Brain microvascular endothelial cell (primary cell): ENCODE measurements at regions not wholly inside any gene's neighbourhood (a gene's known extent, or its start where the extent isn't known, plus 50 kb on each side); places are given as distances from the start of the nearest gene placed in this dataset.

Source experiments
- DNase-seq: peaks from one replicate; pipeline ENCODE4 v3.0.0-alpha.2; 2020
- H3K27ac ChIP-seq: fragments of 250-450 bp; sonication (Bioruptor Pico); 2 replicates; pipeline ENCODE4 v1.5.1; 2020; ENCODE audit warnings: mild to moderate bottlenecking, moderate library complexity
- H3K27me3 ChIP-seq: fragments of 250-450 bp; sonication (Bioruptor Pico); replicated peaks from 2 replicates; pipeline ENCODE4 v1.5.1; 2020; ENCODE audit warnings: mild to moderate bottlenecking
- H3K36me3 ChIP-seq: fragments of 250-450 bp; sonication (Bioruptor Pico); replicated peaks from 2 replicates; pipeline ENCODE4 v1.5.1; 2020; ENCODE audit warnings: mild to moderate bottlenecking
- H3K4me3 ChIP-seq: 2 replicates; pipeline ENCODE4 v1.5.1; 2011; ENCODE audit warnings: low read depth, mild to moderate bottlenecking, control low read depth, low read length, moderate library complexity
- in situ Hi-C: cut with HindIII; loops from 2 replicates; pipeline ENCODE4 v1.10.0; 2017; ENCODE audit warnings: low sequenced_read_pairs, low pct_ligation_motif_present
- TF ChIP-seq, protein P1 (sequence below): IDR thresholded peaks from 2 replicates; pipeline ENCODE4 v1.5.1; 2011; ENCODE audit warnings: low read depth, mild to moderate bottlenecking, moderate library complexity, low read length, control low read depth, inconsistent platforms; ENCODE audit errors: missing control alignments

DNA sequence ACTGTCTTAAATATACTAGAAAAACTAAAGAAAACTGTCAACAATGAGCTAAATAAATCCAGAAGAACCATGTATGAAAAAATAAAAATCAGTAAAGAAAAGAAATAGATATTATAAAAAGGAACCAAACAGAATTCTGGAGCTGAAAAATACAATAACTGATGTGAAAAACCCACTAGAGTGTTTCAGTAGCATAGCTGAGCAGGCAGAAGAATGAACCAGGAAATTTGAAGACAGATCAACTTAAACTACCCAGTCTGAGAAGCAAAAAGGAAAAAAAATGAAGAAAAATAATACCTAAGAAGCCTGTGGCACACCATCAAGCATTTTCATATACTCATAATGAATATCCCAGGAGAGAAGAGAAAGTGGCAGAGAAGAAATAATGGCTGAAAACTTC lies 240.1 kb upstream of the RXFP2 start:
- in situ Hi-C loops: no loop called here

DNA sequence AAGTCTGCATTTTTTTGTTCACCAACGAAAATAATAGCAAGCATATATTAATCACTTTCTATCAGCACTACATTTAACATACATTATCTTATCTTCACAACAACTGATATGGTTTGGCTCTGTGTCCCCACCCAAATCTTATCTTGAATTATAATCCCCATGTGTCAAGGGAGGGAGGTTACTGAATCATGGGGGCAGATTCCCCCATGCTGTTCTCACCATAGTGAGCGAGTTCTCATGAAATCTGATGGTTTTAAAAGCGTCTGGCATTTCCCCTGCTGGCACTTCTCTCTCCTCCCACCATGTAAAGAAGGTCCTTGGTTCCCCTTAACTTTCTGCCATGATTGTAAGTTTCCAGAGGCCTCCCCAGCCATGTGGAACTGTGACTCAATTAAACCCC lies 235.7 kb upstream of the RXFP2 start:
- TF ChIP-seq, protein P1, sequence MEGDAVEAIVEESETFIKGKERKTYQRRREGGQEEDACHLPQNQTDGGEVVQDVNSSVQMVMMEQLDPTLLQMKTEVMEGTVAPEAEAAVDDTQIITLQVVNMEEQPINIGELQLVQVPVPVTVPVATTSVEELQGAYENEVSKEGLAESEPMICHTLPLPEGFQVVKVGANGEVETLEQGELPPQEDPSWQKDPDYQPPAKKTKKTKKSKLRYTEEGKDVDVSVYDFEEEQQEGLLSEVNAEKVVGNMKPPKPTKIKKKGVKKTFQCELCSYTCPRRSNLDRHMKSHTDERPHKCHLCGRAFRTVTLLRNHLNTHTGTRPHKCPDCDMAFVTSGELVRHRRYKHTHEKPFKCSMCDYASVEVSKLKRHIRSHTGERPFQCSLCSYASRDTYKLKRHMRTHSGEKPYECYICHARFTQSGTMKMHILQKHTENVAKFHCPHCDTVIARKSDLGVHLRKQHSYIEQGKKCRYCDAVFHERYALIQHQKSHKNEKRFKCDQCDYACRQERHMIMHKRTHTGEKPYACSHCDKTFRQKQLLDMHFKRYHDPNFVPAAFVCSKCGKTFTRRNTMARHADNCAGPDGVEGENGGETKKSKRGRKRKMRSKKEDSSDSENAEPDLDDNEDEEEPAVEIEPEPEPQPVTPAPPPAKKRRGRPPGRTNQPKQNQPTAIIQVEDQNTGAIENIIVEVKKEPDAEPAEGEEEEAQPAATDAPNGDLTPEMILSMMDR: no peak
- in situ Hi-C loops: no loop called here

More for the DNA sequence above, 240.1 kb upstream of the RXFP2 start:
- no peaks in the 10 kb centered on the region for H3K27me3 ChIP-seq
- no peak for DNase-seq
- H3K4me3 ChIP-seq: no peak overlapping the region
- H3K27ac ChIP-seq: no peak overlapping the region
- no peaks in the 10 kb centered on the region for H3K36me3 ChIP-seq
- TF ChIP-seq, protein P1: no peak

DNA sequence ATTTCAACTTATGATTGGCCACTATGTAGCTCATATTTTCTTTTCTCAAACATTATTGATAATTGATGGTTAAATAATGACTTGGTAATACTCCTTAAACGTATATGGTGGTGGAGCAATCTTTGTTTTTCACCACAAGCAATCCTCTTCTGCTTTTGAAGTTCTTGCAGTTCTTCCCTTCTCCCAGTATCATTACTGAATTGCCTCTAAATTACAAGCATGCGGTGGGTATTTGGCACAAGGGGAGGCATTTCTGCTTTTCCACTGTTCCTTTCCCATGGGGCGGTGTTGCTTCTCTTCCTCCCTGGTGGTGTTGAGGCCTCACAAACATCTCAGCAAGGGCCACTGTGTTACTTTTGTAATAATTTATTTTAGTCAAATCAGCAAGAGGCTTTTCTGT lies 234.4 kb upstream of the RXFP2 start:
- in situ Hi-C loops: no loop called here
- TF ChIP-seq, protein P1: no peak
- H3K27ac ChIP-seq: no peak overlapping the region
- no peaks in the 10 kb centered on the region for H3K36me3 ChIP-seq
- no peak overlapping the region for H3K4me3 ChIP-seq
- no peak for DNase-seq
- H3K27me3 ChIP-seq: no peaks in the 10 kb centered on the region

More for the DNA sequence above, 235.7 kb upstream of the RXFP2 start:
- no peak overlapping the region for H3K4me3 ChIP-seq
- H3K27me3 ChIP-seq: no peaks in the 10 kb centered on the region
- no peaks in the 10 kb centered on the region for H3K36me3 ChIP-seq
- DNase-seq: no peak
- no peak overlapping the region for H3K27ac ChIP-seq

DNA sequence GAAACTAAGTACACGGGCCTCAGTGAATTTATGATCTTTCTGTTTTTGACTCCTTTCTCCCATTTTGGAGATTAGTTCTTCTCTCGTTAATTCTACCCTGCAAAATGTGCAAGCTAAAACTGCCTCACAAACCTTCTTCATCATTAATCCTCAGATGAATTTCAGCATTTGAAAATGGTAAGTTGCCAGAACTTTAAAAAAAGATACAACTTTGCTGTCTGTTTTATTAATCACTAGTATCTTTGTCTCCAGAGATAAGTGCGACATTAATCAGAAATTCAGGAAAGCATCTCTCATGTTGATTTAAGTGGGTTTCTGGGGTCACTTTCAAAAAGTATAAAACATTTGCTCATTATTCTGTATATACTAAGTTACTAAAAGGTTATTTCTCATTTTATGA lies 227.0 kb upstream of the RXFP2 start:
- no peak overlapping the region for H3K27ac ChIP-seq
- DNase-seq: no peak
- in situ Hi-C loops: no loop called here
- H3K27me3 ChIP-seq: no peaks in the 10 kb centered on the region
- no peaks in the 10 kb centered on the region for H3K36me3 ChIP-seq
- TF ChIP-seq, protein P1: no peak
- no peak overlapping the region for H3K4me3 ChIP-seq

DNA sequence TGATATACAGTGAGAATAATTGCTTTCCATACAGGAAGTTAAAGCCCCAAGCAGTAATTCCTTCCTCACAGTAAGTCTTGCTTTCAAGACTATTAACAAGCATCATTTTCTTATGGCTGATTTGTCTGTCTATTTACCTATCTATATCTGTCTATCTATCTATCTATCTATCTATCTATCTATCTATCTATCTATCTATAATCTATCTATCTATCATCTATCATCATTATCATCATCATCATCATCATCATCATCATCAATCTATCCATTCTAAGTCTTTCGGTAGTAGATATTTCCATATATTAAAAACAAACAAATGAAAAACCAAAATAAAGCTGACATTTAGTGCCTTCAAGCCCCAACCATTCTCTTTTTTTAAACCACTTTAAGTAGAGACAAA lies 224.4 kb upstream of the RXFP2 start:
- Histone ChIP-seq H3K27me3 (no peaks in the 10 kb centered on the region), H3K36me3 (no peaks in the 10 kb centered on the region), H3K27ac (no peak overlapping the region), H3K4me3 (no peak overlapping the region)
- DNase-seq: no peak
- in situ Hi-C loops: no loop called here
- TF ChIP-seq, protein P1: no peak

DNA sequence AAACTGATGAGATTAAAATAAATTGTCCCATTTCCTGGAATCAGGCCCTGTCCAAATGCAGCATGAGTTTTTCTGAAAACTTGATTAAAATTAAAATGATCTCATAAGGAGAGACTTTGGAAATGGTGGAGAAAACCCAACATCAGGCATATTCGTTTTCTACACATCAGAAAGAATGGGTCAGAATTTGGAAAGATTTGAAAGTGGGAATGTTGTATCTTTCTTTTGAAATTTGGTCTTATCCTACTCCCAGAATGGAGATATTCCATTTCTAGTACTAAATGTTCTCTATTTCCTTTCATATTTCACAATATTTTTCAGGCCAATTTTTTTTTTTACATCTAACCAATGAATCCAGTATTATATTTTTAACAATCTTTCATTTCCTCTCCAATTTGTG lies 223.9 kb upstream of the RXFP2 start:
- no peak overlapping the region for H3K27ac ChIP-seq
- no peak overlapping the region for H3K4me3 ChIP-seq
- TF ChIP-seq, protein P1: no peak
- H3K36me3 ChIP-seq: no peaks in the 10 kb centered on the region
- no peak for DNase-seq
- in situ Hi-C loops: no loop called here
- H3K27me3 ChIP-seq: no peaks in the 10 kb centered on the region
